Effector memory CD8-positive, alpha-beta T cell (primary cell): ENCODE measurements at regions not wholly inside any gene's neighbourhood (a gene's known extent, or its start where the extent isn't known, plus 50 kb on each side); places are given as distances from the start of the nearest gene placed in this dataset.

Source experiments
- ATAC-seq: fragments of 150-1000 bp; cut with Tn5 transposase; replicated peaks from 2 replicates; pipeline ENCODE4 v1.10.0; 2021; ENCODE audit warnings: mild to moderate bottlenecking, moderate library complexity
- DNase-seq, 3 experiments: peaks; one replicate each; pipeline ENCODE4 v3.0.0; 2021
- H3K27ac Mint-ChIP-seq, 2 donors: one replicate each; pipeline ENCODE4 v1.8.0; 2022; ENCODE audit warnings: mild to moderate bottlenecking in 2 of 2, mixed read lengths in 2 of 2, moderate library complexity in 2 of 2
- H3K27me3 Mint-ChIP-seq, 2 donors: one replicate each; pipeline ENCODE4 v1.8.0; 2022; ENCODE audit warnings: mixed read lengths in 2 of 2
- H3K36me3 Mint-ChIP-seq: one replicate; pipeline ENCODE4 v1.8.0; 2022; ENCODE audit warnings: mild to moderate bottlenecking, moderate library complexity, mixed read lengths; ENCODE audit not compliant: insufficient read depth
- H3K4me1 Mint-ChIP-seq, 2 donors: one replicate each; pipeline ENCODE4 v1.8.0; 2022; ENCODE audit warnings: low read depth in 2 of 2, mixed read lengths in 2 of 2
- H3K4me3 Mint-ChIP-seq, 2 donors: one replicate each; pipeline ENCODE4 v1.8.0; 2022; ENCODE audit warnings: mild to moderate bottlenecking in 2 of 2, mixed read lengths in 2 of 2, moderate library complexity in 2 of 2
- H3K9me3 Mint-ChIP-seq, 2 donors: one replicate each; pipeline ENCODE4 v1.8.0; 2022; ENCODE audit warnings: mixed read lengths in 2 of 2

GRCh38 chr4:71639380-71639779 lies 144.5 kb downstream of the GC start:
- ATAC-seq (no peak), DNase-seq (no peak)
- H3K9me3 Mint-ChIP-seq = peaks cover 0 to 4% of the 10 kb centered on the region in 2 donors
- H3K27ac Mint-ChIP-seq = no peak overlapping the region
- H3K36me3 Mint-ChIP-seq = no peaks in the 10 kb centered on the region
- H3K4me3 Mint-ChIP-seq = no peak overlapping the region
- peaks cover 14 to 19% of the 10 kb centered on the region in 2 donors for H3K27me3 Mint-ChIP-seq
- H3K4me1 Mint-ChIP-seq = no peaks in the 10 kb centered on the region

- H3K4me1 Mint-ChIP-seq = no peaks in the 10 kb centered on the region
Measured at GRCh38 chr4:71635139-71635748, 148.6 kb downstream of the GC start.

GRCh38 chr4:71634364-71634763 lies 149.5 kb downstream of the GC start:
- H3K27ac Mint-ChIP-seq = no peak overlapping the region
- peaks cover 15% of the 10 kb centered on the region in 2 donors for H3K27me3 Mint-ChIP-seq
- ATAC-seq (no peak), DNase-seq (no peak)
- H3K4me3 Mint-ChIP-seq = no peak overlapping the region
- no peaks in the 10 kb centered on the region for H3K36me3 Mint-ChIP-seq
- no peaks in the 10 kb centered on the region for H3K4me1 Mint-ChIP-seq
- peaks cover 3% of the 10 kb centered on the region in 2 donors for H3K9me3 Mint-ChIP-seq

More at GRCh38 chr4:71635139-71635748, 148.6 kb downstream of the GC start:
- Mint-ChIP-seq H3K9me3 (peaks cover 0 to 4% of the 10 kb centered on the region in 2 donors), H3K27me3 (peaks cover 14 to 19% of the 10 kb centered on the region in 2 donors), H3K4me3 (no peak overlapping the region), H3K27ac (no peak overlapping the region), H3K36me3 (no peaks in the 10 kb centered on the region)
- DNase-seq = no peak
- ATAC-seq = no peak

DNA sequence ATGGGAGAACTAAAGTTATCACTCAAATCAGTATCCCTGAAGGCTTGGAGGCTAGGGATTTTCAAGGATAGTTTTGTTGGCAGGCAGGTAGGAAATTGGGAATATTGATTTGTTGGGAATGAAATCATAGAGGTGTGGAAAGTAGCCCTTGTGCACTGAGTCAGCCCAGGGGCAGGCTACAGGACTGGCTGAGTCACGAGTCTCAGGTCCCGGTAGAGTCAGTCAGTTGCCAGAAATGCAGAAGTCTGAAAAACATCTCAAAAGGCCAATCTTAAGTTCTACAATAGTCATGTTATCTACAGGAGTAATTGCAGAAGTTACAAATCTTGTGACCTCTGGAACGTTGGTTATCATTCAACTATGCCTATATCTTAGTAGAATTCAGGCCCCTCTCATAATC lies 153.1 kb downstream of the GC start:
- no peak for ATAC-seq
- Mint-ChIP-seq H3K4me3 (no peak overlapping the region), H3K4me1 (no peaks in the 10 kb centered on the region), H3K9me3 (peaks cover 12 to 16% of the 10 kb centered on the region in 2 donors), H3K27ac (no peak overlapping the region), H3K36me3 (no peaks in the 10 kb centered on the region), H3K27me3 (peaks cover 12 to 14% of the 10 kb centered on the region in 2 donors)
- no peak for DNase-seq

GRCh38 chr4:71625005-71625404 lies 158.9 kb downstream of the GC start:
- DNase-seq = no peak
- H3K4me1 Mint-ChIP-seq = no peaks in the 10 kb centered on the region
- H3K9me3 Mint-ChIP-seq = peaks cover 20 to 28% of the 10 kb centered on the region in 2 donors
- peaks cover 21 to 28% of the 10 kb centered on the region in 2 donors for H3K27me3 Mint-ChIP-seq
- no peak overlapping the region for H3K4me3 Mint-ChIP-seq
- ATAC-seq = no peak
- no peak overlapping the region for H3K27ac Mint-ChIP-seq
- no peaks in the 10 kb centered on the region for H3K36me3 Mint-ChIP-seq
